Kidney glomerular epithelial cell (primary cell): ENCODE measurements at regions not wholly inside any gene's neighbourhood (a gene's known extent, or its start where the extent isn't known, plus 50 kb on each side); places are given as distances from the start of the nearest gene placed in this dataset.
"Not testable (repeated sequence)": the region's sequence is repeated elsewhere in the genome, so short reads cannot be mapped to it uniquely, and the experiment has no call there.

Source experiments
- DNase-seq: peaks from one replicate; lab custom pipeline; 2025; lab: John Stamatoyannopoulos, UW

GRCh38 chr2:82084679-82085392 lies 1780.3 kb upstream of the LRRTM1 start:
- no peak for DNase-seq

GRCh38 chr2:82075875-82076274 lies 1771.3 kb upstream of the LRRTM1 start:
- no peak for DNase-seq

GRCh38 chr2:82062463-82062862 lies 1757.9 kb upstream of the LRRTM1 start:
- no peak for DNase-seq

- DNase-seq = no peak
These were observed 1751.3 kb upstream of the LRRTM1 start for GRCh38 chr2:82055846-82056245.

- no peak for DNase-seq
These were observed 1739.3 kb upstream of the LRRTM1 start for GRCh38 chr2:82043867-82044266.

- no peak for DNase-seq
These were observed 1723.5 kb upstream of the LRRTM1 start for GRCh38 chr2:82027921-82028615.

- no peak for DNase-seq
These were observed 1719.2 kb upstream of the LRRTM1 start for GRCh38 chr2:82023710-82024109.

GRCh38 chr2:82013641-82014040 lies 1709.1 kb upstream of the LRRTM1 start:
- no peak for DNase-seq

GRCh38 chr2:82007071-82007664 lies 1702.6 kb upstream of the LRRTM1 start:
- no peak for DNase-seq

GRCh38 chr2:82005889-82006288 lies 1701.3 kb upstream of the LRRTM1 start:
- not testable (repeated sequence) for DNase-seq

- no peak for DNase-seq
These were observed 1697.1 kb upstream of the LRRTM1 start for GRCh38 chr2:82001614-82002013.

GRCh38 chr2:82000606-82001005 lies 1696.1 kb upstream of the LRRTM1 start:
- DNase-seq = no peak

GRCh38 chr2:81996332-81996731 lies 1691.8 kb upstream of the LRRTM1 start:
- DNase-seq = no peak

- peak; percentile 82 for DNase-seq
These were observed 1686.7 kb upstream of the LRRTM1 start for GRCh38 chr2:81991282-81991681.

GRCh38 chr2:81987370-81987769 lies 1682.8 kb upstream of the LRRTM1 start:
- no peak for DNase-seq

- DNase-seq = no peak
These were observed 1680.6 kb upstream of the LRRTM1 start for GRCh38 chr2:81984969-81985637.

- peak; percentile 53 for DNase-seq
These were observed 1677.0 kb upstream of the LRRTM1 start for GRCh38 chr2:81981585-81981984.

GRCh38 chr2:81979086-81979485 lies 1674.5 kb upstream of the LRRTM1 start:
- DNase-seq = no peak

GRCh38 chr2:81976998-81977397 lies 1672.4 kb upstream of the LRRTM1 start:
- DNase-seq = no peak

GRCh38 chr2:81974216-81974615 lies 1669.7 kb upstream of the LRRTM1 start:
- no peak for DNase-seq

- DNase-seq = no peak
These were observed 1638.3 kb upstream of the LRRTM1 start for GRCh38 chr2:81942876-81943275.

- DNase-seq = no peak
These were observed 1637.7 kb upstream of the LRRTM1 start for GRCh38 chr2:81942136-81942680.
